K562 (cell line): ENCODE measurements at regions not wholly inside any gene's neighbourhood (a gene's known extent, or its start where the extent isn't known, plus 50 kb on each side); places are given as distances from the start of the nearest gene placed in this dataset.

Experiments used
- AFF4 ChIP-seq: sonication (generic); formaldehyde crosslinking; IDR thresholded peaks from 2 replicates; pipeline ENCODE4 v1.8.0; 2023; ENCODE audit warnings: mild to moderate bottlenecking, missing genetic modification reagents
- HDAC2 ChIP-seq: fragments of 450-650 bp; IDR thresholded peaks from 2 replicates; pipeline ENCODE4 v1.6.1; 2016; ENCODE audit warnings: mild to moderate bottlenecking
- POLR2AphosphoS5 ChIP-seq: IDR thresholded peaks from 2 replicates; pipeline ENCODE4 v1.6.1; 2011; ENCODE audit warnings: mild to moderate bottlenecking, low read depth, low read length, moderate library complexity; ENCODE audit not compliant: control insufficient read depth, insufficient read depth
- SIN3A ChIP-seq, 2 experiments: fragments of 150-350 bp in 1 of 2; IDR thresholded peaks; 2 replicates each; pipeline ENCODE4 v1.6.1; 2011 to 2016; ENCODE audit warnings: borderline replicate concordance in 2 of 2, low read depth in 2 of 2, low read length in 2 of 2, mild to moderate bottlenecking in 2 of 2, moderate library complexity in 2 of 2; ENCODE audit not compliant: control insufficient read depth in 1 of 2
- TFAM ChIP-seq: fragments of 250-450 bp; sonication (Bioruptor Pico); conservative IDR thresholded peaks from 2 replicates; pipeline ENCODE4 v1.5.0; 2021; ENCODE audit warnings: mild to moderate bottlenecking, moderate library complexity
- ZBTB33 ChIP-seq: sonication (generic); formaldehyde crosslinking; IDR thresholded peaks from 2 replicates; pipeline ENCODE4 v1.8.1; 2023; ENCODE audit warnings: mild to moderate bottlenecking, missing genetic modification reagents
- ZNF512 ChIP-seq: IDR thresholded peaks from 2 replicates; pipeline ENCODE4 v1.6.1; 2016; ENCODE audit warnings: missing genetic modification characterization, missing compliant biosample characterization
- ZNF589 ChIP-seq: fragments of 200-800 bp; sonication (Bioruptor generic); IDR thresholded peaks from 2 replicates; pipeline ENCODE4 v1.6.1; 2016; ENCODE audit warnings: low read depth, missing genetic modification characterization, missing compliant biosample characterization

- TF ChIP-seq POLR2AphosphoS5, result no peak
- no peak for TF ChIP-seq ZNF512 (tag)
- TF ChIP-seq TFAM, result no peak
- TF ChIP-seq ZBTB33, result no peak
- TF ChIP-seq HDAC2, result no peak
- TF ChIP-seq AFF4 (CRISPR knock-in tag), result no peak
- TF ChIP-seq ZNF589 (CRISPR knock-in tag), result no peak
- no peak for TF ChIP-seq SIN3A (IDR thresholded peaks at IDR 0.05; ENCODE audit: borderline replicate concordance in 2 of 2, control insufficient read depth in 1 of 2, low read depth in 2 of 2, low read length in 2 of 2)
Measured at GRCh38 chr11:130571947-130572584, 123.6 kb downstream of the ADAMTS15 start.
